NCI-H526 treated with DMSO at 0.1 percent for 48 hours (cell line): ENCODE measurements at regions not wholly inside any gene's neighbourhood (a gene's known extent, or its start where the extent isn't known, plus 50 kb on each side); places are given as distances from the start of the nearest gene placed in this dataset.
"Not testable (repeated sequence)": the region's sequence is repeated elsewhere in the genome, so short reads cannot be mapped to it uniquely, and the experiment has no call there.

Experiments
- DNase-seq: peaks from one replicate; lab custom pipeline; 2025; lab: John Stamatoyannopoulos, UW

- no peak for DNase-seq
These were observed 1820.8 kb upstream of the FLRT2 start for GRCh38 chr14:83709116-83709515.

- no peak for DNase-seq
These were observed 1818.9 kb upstream of the FLRT2 start for GRCh38 chr14:83711046-83711445.

- no peak for DNase-seq
These were observed 1817.4 kb upstream of the FLRT2 start for GRCh38 chr14:83712418-83713129.

GRCh38 chr14:83713732-83714131 lies 1816.2 kb upstream of the FLRT2 start:
- DNase-seq, result no peak

GRCh38 chr14:83714151-83714550 lies 1815.8 kb upstream of the FLRT2 start:
- DNase-seq, result no peak

- not testable (repeated sequence) for DNase-seq
These were observed 1810.5 kb upstream of the FLRT2 start for GRCh38 chr14:83719435-83719834.

GRCh38 chr14:83733670-83734069 lies 1796.3 kb upstream of the FLRT2 start:
- no peak for DNase-seq

- DNase-seq, result no peak
These were observed 1795.5 kb upstream of the FLRT2 start for GRCh38 chr14:83734431-83734830.

- no peak for DNase-seq
These were observed 1788.7 kb upstream of the FLRT2 start for GRCh38 chr14:83741269-83741668.

- no peak for DNase-seq
These were observed 1785.7 kb upstream of the FLRT2 start for GRCh38 chr14:83744224-83744623.

GRCh38 chr14:83744891-83745290 lies 1785.1 kb upstream of the FLRT2 start:
- DNase-seq, result no peak

GRCh38 chr14:83746336-83746735 lies 1783.6 kb upstream of the FLRT2 start:
- DNase-seq, result no peak

GRCh38 chr14:83757916-83758315 lies 1772.0 kb upstream of the FLRT2 start:
- DNase-seq, result no peak

- no peak for DNase-seq
These were observed 1765.0 kb upstream of the FLRT2 start for GRCh38 chr14:83764656-83765599.

- DNase-seq, result no peak
These were observed 1752.4 kb upstream of the FLRT2 start for GRCh38 chr14:83777516-83777915.

GRCh38 chr14:83779266-83779665 lies 1750.7 kb upstream of the FLRT2 start:
- DNase-seq, result no peak

GRCh38 chr14:83780321-83780720 lies 1749.6 kb upstream of the FLRT2 start:
- DNase-seq, result no peak

- DNase-seq, result no peak
These were observed 1731.5 kb upstream of the FLRT2 start for GRCh38 chr14:83798421-83798820.

- DNase-seq, result no peak
These were observed 1730.7 kb upstream of the FLRT2 start for GRCh38 chr14:83799233-83799632.

GRCh38 chr14:83814896-83815295 lies 1715.0 kb upstream of the FLRT2 start:
- no peak for DNase-seq

GRCh38 chr14:83816761-83817160 lies 1713.2 kb upstream of the FLRT2 start:
- DNase-seq, result no peak

GRCh38 chr14:83825843-83826242 lies 1704.1 kb upstream of the FLRT2 start:
- DNase-seq, result no peak

- DNase-seq, result no peak
These were observed 1703.1 kb upstream of the FLRT2 start for GRCh38 chr14:83826838-83827237.
